ENCODE measurements at regions not wholly inside any gene's neighbourhood (a gene's known extent, or its start where the extent isn't known, plus 50 kb on each side); places are given as distances from the start of the nearest gene placed in this dataset.

DNA sequence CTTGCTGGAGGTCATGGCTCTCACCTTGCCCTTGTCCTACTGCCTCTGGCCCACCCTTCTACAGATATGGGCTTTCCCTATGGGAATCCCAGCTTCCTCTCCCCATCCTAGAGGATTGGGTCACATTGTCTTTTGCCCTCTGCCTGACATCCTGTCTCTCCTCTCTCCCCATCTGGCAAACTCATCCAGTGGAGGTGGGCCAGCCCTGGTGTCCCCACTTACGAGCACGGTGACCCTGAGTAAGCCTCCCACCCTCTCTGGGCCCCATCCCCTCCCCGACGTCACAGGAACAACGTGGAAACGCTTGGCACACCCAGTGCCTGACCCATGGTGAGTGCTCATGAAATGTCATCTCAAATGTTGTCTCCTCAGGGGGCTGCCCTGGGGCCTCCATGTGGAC is 56.1 kb upstream of the ID3 start:
- no peak for DNase-seq (ENCODE audit: low read depth in 2 of 2)

DNA sequence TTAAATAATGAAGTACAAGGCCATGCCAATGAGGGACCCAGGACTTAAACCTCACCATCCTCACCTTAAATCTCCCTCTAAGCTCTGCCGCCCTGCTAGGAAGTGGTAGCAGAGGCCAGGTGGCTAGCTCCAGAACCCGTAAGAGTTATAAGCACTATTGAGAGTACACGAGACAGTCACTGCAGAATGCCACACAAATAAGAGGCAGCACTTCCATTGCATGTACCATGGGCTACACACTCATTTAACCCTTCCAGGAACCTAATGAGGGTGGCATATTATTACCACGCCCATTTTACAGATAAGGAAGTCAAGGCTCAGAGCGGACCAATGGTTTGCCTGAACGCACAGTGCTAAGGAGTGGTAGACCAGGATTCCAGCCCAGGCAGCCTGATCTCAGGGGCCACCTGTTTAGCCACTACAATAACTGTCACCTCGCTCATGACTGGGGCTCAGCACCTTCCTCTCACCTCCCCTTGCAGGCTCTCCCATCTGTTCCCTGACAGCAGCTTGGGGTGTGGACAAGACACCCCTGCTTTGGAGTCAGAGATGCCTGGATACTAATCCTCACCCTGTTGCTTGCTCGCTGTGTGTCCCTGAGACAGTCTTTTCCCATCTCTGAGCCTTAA is 54.8 kb upstream of the ID3 start:
- DNase-seq (ENCODE audit: low read depth in 2 of 2) = no peak

DNA sequence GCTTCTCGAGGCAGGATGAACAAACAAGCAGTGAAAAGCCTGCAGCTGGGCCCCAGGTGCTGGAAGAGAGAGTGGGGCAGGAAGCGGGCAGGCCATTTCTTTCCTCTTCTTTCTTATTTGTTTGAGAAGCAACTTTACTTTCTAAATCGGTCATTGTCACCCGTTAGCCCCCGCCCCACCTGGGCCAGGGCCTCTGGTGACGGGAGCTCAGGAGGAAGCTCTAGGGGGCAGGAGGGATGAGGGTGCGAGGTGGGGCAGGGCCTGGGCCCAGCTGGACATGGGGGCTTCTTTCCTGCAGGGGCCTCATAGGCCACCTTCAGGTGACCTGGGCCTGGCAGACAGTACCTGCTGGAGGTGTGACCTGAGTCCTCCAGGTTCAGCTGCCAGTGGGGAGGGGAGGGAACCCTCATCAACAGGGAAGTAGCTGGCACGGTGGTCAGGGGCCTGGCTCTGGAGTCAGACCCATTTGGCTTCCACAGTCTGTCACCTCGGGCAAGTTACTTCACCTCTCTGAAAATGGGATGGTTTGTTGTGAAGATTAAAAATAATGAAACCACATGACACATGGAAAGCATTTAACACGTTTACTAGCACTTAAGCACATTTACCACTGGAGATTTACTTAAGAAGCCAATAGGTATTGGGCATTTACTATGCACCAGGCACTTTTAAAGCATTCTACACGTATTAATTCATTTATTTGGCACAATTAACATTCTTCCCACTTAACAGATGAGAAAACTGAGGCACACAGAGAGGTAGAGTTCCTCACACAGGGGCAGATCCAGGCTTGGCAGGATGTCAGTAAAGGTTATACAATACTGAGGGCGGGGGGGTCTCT is 54.1 kb upstream of the ID3 start:
- DNase-seq (ENCODE audit: low read depth in 2 of 2) = no peak

DNA sequence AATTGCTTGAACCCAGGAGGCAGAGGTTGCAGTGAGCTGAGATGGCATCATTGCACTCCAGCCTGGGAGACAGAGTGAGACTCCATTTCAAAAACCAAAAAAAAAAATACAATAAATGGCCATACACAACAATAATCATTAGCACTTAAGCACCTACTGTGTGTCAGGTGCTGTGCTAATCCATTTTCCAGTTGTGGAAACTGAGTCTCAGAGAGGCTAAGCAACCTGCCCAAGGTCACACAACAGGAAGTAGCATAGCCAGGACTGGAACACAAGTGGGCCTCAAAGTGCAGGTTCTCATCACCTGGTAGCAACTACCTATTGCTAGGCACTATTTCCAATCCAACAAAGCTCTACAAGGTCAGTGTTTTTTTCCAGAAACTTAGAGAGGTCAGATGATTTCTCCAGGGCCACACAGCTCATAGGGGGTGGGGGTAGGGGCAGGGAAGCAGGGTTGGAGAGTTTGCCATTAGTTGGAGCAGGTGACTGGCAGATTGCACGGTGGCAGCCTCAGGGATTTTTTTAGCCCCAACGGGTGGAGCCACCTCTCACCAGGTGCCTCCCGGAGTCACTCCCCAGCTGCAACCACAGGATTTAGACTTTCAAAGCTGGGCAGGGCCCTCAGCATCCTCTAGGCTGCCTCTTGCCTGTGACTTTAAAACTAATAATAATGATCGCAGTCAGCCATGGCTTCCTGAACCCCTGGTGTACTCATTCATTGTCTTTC is 52.5 kb upstream of the ID3 start:
- no peak for DNase-seq (ENCODE audit: low read depth in 2 of 2)

DNA sequence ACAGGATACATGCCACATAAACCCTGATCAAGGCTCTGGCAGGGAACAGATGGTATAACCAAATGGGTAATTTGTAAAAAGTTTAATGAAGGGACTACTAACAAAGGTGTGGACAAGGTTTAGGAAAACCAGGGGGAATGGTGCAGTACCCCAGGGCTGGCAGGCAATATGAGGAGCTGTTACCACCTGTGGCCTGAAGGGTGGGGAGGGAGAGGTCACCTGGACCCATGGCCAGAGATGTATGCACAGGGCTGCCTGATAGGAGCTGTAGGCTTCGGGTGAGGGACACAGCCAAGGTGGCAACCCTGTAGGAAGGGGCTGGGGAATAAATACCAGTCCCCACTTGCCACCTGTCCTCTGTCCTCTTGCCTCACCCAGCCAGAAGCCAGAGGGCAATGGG is 51.4 kb upstream of the ID3 start:
- no peak for DNase-seq (ENCODE audit: low read depth in 2 of 2)

DNA sequence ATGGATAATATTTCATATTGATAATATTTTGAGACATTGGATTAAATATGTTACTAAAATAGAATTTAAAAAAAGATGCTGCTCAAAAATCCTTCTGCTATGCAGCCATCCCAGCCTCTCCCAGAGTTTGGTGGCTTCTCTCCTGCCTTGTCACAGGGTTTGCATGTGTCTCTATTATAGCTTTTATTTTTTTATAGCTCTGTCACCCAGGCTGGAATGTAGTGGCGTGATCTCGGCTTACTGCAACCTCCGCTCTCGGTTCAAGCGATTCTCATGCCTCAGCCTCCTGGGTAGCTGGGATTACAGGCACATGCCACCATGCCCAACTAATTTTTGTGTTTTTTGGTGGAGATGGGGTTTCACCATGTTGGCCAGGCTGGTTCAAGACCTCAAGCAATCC is 50.7 kb upstream of the ID3 start:
- no peak for DNase-seq (ENCODE audit: low read depth in 2 of 2)

Data from fibroblast of skin of left biceps (primary cell).